HG03457 (cell line): ENCODE measurements at regions not wholly inside any gene's neighbourhood (a gene's known extent, or its start where the extent isn't known, plus 50 kb on each side); places are given as distances from the start of the nearest gene placed in this dataset.

Experiments used
- ATAC-seq: cut with Tn5 transposase; IDR thresholded peaks from one replicate; pipeline ENCODE4 v1.9.1; 2021; ENCODE audit warnings: moderate number of reproducible peaks; ENCODE audit not compliant: unreplicated experiment

GRCh38 chr10:4535521-4535920 is 290.5 kb upstream of the AKR1E2 start:
- ATAC-seq = no peak

- no peak for ATAC-seq
Observed at GRCh38 chr10:4533621-4534020, 292.4 kb upstream of the AKR1E2 start.

DNA sequence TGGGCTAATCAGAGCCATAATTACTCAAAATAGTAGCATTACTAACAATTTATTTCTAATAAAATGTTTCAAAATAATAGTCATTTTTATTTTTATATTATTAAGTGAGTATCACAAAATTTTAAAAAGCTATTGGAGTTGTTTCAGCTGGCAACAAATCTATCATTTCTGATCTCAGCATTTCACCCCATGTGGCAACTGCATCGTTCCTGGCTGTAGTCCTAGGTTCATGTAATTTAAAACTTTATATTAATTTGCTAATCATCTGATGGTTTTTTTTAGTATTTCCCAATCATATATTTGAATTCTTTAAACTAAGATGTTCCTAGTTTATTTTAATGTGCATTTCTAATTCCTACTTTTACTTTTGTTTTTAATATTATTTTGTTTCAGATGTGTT is 293.0 kb upstream of the AKR1E2 start:
- no peak for ATAC-seq

- no peak for ATAC-seq
Observed at GRCh38 chr10:4532467-4532866, 293.5 kb upstream of the AKR1E2 start.

- ATAC-seq = no peak
Observed at GRCh38 chr10:4532011-4532410, 294.0 kb upstream of the AKR1E2 start.

DNA sequence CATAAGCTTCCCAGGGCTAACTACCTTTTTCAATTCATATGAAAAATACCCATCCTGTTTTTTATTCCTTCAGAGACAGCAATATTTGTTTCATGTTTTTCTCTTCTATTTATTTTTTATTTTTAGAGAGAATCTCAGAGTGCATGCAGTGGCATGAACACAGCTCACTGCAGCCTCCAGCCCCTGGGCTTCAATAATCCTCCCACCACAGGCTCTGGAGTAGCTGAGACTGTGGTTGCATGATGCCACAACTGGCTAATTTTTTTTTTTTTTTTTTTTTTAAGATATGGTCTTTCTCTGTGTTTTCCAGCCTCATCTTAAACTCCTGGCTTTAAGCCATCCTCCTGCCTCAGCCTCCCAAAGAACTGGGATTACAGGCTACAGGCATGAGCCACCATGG is 296.7 kb upstream of the AKR1E2 start:
- no peak for ATAC-seq

DNA sequence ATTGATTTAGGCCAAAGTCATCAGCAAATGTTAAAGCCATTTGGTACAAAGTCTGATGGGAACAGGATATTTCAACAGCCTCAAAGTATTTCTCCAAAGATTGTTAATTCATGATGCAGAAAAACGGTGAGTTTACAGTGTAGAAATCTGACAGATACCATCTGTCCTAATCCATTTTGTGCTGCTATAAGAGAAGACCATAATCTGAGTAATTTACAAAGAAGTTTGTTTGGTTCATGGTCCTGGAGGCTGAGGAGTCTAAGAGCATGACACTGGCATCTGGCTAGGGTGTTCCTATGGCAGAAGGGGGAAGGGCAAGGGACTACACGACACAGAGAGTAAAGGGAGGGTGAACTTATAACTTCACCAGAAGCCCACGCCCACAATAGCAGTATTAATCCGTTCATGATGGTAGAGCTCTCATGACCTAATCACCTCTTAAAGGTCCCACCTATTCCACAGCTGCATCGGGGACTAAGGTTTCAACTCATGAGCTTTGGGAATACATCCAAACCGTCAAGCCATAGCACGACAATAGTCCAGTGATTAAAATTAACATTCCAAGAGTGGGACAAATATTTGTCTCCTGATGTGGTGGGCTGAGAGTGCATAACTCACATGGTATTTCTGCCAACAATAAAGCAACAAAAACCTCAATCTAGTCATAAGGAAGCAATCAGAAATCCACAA is 298.6 kb upstream of the AKR1E2 start:
- ATAC-seq = no peak

GRCh38 chr10:4526311-4526731 is 299.7 kb upstream of the AKR1E2 start:
- ATAC-seq = no peak

DNA sequence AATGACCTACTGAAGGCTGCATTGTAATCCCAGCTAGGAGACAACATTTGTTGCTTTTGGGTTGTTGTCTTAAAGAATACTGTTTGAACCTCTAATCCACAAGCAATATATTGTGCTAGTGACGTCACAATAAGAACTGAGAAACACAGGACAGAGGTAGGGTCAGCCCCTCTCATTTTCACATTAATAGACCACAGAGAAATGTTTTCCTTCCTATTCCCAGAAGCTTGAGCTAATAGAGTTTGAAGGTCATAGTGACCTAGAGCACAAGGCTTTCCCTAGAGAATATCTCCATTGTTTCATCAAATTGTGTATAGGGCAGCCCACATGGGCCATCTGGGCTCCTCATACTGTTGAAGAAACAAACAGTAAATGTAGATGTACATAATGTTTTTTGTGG is 300.9 kb upstream of the AKR1E2 start:
- no peak for ATAC-seq

- ATAC-seq = peak; percentile 73
Observed at GRCh38 chr10:4522296-4523000, 303.6 kb upstream of the AKR1E2 start.

DNA sequence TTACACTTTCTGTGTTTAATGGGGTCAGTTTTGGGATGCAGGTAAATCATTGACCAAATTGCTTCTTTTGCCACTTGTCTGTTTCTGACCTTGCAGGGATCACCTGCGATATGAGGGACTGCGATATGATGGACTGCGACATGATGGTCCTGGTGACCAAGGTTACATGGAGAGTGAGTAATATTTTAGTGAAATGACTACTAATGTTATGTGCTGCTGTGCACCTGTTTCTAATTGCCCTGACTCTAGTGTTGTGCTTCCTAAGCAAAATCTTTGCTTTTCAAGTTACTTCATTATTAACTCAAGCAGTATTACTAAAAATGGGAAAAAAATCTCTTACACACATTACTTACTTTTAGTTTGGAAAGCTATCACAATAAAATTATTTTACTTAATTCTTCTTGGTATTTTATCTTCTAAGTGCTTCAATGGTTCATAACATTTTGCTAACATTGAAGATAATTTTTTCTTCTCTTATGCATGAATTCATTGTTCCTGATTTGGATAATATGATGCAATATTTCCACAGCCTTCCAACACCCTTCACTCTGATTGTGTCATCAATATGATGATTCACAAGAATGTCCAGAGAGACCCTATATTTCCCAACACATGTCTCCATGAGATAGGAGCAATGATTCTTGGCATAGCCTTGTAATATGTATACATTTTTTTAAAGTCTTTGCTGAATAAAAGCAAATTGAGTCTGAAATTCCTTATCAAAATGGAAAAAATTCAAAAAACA is 306.2 kb upstream of the AKR1E2 start:
- no peak for ATAC-seq

GRCh38 chr10:4517746-4518145 is 308.3 kb upstream of the AKR1E2 start:
- ATAC-seq = no peak

DNA sequence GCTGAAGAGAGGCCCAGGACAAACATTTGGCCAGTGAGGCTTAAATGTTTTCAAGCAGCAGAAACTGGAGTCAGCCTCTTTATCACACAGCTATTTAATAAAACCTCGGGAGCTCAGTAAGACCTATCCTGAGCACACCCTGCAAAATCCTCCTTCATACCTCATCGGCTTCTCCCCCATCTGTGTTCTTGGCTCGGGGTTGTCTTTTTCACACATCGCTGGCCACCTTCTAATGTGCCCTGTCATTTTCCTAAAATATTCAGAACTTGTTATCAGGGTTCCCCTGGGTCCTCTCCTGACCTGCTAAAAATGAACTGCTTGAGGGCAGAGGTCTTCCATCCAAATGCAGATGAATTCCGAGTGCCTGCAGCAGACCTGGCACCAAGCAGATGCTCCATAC is 310.3 kb upstream of the AKR1E2 start:
- no peak for ATAC-seq

DNA sequence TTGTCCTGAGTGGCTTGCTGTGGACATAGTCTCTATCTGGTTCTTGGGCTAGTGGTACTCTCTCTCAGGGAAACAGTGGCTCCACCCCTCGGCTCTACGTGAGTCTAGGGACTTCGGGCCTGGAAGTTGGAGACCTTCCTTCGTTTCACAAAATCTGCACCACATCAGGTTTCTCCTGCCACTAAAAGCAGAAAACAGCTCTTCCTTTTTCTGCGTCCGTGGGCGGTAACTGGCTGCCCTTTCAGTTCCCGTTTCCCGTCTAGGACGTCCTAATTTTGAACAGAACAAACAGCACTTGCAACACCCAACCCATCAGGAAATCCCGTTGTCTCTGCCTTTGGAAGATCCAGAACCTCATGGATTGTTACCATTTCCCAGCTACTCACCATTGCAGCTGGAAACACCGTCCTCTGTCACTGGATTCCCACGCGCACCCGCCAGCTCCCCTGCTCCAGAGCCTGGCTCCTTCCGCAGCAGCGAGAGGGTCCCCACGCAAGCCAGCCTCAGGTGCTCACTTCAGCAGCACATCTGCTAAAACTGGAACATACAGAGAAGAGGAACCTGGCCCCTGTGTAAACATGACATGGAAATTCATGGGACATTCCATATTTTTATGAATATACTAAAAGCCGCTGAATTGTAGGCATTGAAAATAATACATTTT is 311.4 kb upstream of the AKR1E2 start:
- no peak for ATAC-seq

- ATAC-seq = no peak
Observed at GRCh38 chr10:4512671-4513240, 313.3 kb upstream of the AKR1E2 start.

- ATAC-seq = no peak
Observed at GRCh38 chr10:4512196-4512595, 313.8 kb upstream of the AKR1E2 start.

DNA sequence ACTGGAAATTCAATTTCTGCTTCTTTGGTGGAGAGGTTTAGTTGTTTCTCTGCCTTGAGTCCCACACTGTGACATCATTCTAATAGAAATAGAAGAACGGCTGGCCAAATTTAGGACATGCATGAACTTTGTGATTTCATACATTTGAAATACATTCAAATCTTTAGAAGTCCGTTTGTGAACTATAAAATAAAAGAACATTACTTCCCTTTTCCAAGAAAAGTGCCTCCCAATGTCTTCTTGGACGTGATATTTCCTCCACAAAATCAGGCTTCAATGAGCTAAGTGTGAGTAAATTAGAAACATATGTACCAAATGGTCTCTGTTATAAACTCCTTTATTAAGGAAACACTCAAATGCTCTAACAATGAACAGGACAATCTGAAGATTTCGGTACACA is 314.5 kb upstream of the AKR1E2 start:
- ATAC-seq = no peak

- no peak for ATAC-seq
Observed at GRCh38 chr10:4509405-4509804, 316.6 kb upstream of the AKR1E2 start.

DNA sequence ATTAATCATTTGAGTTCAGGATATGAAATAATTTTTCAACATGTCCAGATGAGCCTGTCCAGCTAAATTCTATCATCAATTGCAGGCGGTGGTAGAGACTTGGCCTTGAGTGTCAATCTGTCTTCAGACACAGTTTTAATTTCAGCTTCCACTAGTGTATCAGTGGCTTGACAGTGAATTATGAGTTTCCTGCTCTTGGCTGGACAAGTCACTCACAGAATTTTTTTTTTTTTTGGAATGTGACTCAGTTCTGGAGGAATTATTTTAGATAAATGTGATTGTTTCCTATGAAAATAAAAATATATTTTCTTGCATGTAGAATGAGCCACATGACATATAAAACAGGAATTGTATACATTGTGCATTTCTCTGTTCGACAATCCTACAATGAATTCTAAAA is 319.9 kb upstream of the AKR1E2 start:
- no peak for ATAC-seq

DNA sequence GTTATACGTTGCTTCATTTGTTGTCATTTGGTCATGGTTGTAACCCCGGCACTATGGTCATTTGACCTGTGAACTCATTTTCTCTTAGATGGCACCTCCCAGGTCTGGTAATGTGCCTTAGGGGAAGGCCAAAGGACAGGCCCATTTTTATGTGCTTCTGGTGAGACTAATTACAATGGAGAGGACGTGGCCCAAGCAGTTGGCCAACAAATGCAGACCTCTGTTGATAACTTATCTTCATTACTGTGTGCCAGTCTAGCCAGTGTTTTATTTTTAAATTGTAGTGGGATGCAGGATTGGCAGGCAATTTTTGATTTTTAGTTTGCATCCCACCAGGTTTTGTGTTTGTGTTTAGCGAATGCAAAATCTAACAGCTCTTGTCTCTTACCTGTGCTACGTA is 321.5 kb upstream of the AKR1E2 start:
- no peak for ATAC-seq

DNA sequence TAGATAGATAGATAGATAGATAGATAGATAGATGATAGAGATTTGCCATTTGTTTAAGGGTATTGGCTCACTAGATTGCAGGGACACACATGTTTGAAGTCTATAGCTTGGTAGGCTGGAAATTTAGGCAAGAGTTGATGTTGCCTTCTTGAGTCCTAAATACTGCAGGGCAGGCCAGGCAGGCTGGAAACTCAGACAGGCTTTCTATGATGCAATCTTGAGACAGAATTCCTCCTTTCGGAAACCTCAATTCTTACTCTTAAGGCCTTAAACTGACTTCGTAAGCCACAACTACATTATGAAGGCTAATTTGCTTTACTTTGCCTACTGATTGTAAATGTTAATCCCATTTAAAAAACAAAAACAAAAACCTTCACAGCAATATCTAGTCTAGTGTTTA is 322.9 kb upstream of the AKR1E2 start:
- no peak for ATAC-seq
